OCI-LY7 (cell line): ENCODE measurements at regions not wholly inside any gene's neighbourhood (a gene's known extent, or its start where the extent isn't known, plus 50 kb on each side); places are given as distances from the start of the nearest gene placed in this dataset.

ENCODE experiments used
- BruUV-seq: library from RNA; stranded (reverse); fragments of 400-500 nt; replicated peaks from 2 replicates; lab custom pipeline; 2021; lab: Mats Ljungman, UMichigan
- CTCF ChIA-PET: fragments of 300-600 bp; sonication (Branson Sonifier 250); formaldehyde crosslinking; loops from one replicate; lab custom pipeline; 2022; ENCODE audit warnings: antibody characterized with exemption; ENCODE audit not compliant: unreplicated experiment; lab: Charles Lee
- POLR2A ChIA-PET: fragments of 300-600 bp; sonication (Branson Sonifier 250); formaldehyde crosslinking; loops from one replicate; lab custom pipeline; 2022; ENCODE audit warnings: antibody characterized with exemption; lab: Charles Lee
- DNase-seq: peaks from one replicate; pipeline ENCODE4 v3.0.0-alpha.2; 2015; ENCODE audit warnings: low spot score
- H2AFZ ChIP-seq: fragments of 200-600 bp; sonication (generic), shearing (Covaris generic); 2 replicates; pipeline ENCODE4 v1.6.1; 2014; ENCODE audit warnings: mild to moderate bottlenecking, antibody characterized with exemption, low read length, moderate library complexity
- H3K27ac ChIP-seq: fragments of 200-600 bp; sonication (generic); 2 replicates; pipeline ENCODE4 v1.5.1; 2014; ENCODE audit warnings: mixed run types, low read depth, mild to moderate bottlenecking, moderate library complexity, low read length, inconsistent platforms; ENCODE audit not compliant: poor library complexity, severe bottlenecking
- H3K36me3 ChIP-seq: fragments of 200-600 bp; sonication (generic); 2 replicates; pipeline ENCODE4 v1.6.1; 2014; ENCODE audit warnings: mild to moderate bottlenecking, antibody characterized with exemption, low read length, moderate library complexity, mixed read lengths; ENCODE audit not compliant: insufficient read depth
- H3K4me1 ChIP-seq: fragments of 200-600 bp; sonication (generic); 2 replicates; pipeline ENCODE4 v1.5.1; 2014; ENCODE audit warnings: mild to moderate bottlenecking, low read length; ENCODE audit not compliant: insufficient read depth, poor library complexity, severe bottlenecking
- H3K4me2 ChIP-seq: fragments of 200-600 bp; sonication (generic); 2 replicates; pipeline ENCODE4 v1.6.1; 2014; ENCODE audit warnings: mild to moderate bottlenecking, low read length
- H3K4me3 ChIP-seq: fragments of 200-600 bp; sonication (generic); 2 replicates; pipeline ENCODE4 v1.5.1; 2014; ENCODE audit warnings: mild to moderate bottlenecking, low read depth, low read length; ENCODE audit not compliant: poor library complexity, severe bottlenecking
- H3K79me2 ChIP-seq: fragments of 200-600 bp; sonication (generic); 2 replicates; pipeline ENCODE4 v1.6.1; 2016; ENCODE audit warnings: low read depth, mild to moderate bottlenecking, low read length, moderate library complexity, mixed read lengths; ENCODE audit not compliant: insufficient read depth
- H3K9me2 ChIP-seq: fragments of 200-600 bp; sonication (generic); 2 replicates; pipeline ENCODE4 v1.6.1; 2016; ENCODE audit warnings: mild to moderate bottlenecking, low read length, mixed read lengths; ENCODE audit not compliant: insufficient read depth
- H3K9me3 ChIP-seq: fragments of 200-600 bp; sonication (generic); 2 replicates; pipeline ENCODE4 v1.6.1; 2014; ENCODE audit warnings: mild to moderate bottlenecking, mixed run types, low read length, mixed read lengths
- H4K20me1 ChIP-seq: fragments of 200-600 bp; sonication (generic); 2 replicates; pipeline ENCODE4 v1.6.1; 2014; ENCODE audit warnings: mild to moderate bottlenecking, antibody characterized with exemption, low read length, moderate library complexity, mixed read lengths; ENCODE audit not compliant: insufficient read depth
- CTCF ChIP-seq: fragments of 200-600 bp; sonication (generic); conservative IDR thresholded peaks from 2 replicates; pipeline ENCODE4 v1.5.1; 2014; ENCODE audit warnings: mild to moderate bottlenecking, antibody characterized with exemption, low read length, moderate library complexity, mixed read lengths
- EZH2phosphoT487 ChIP-seq: fragments of 200-600 bp; sonication (generic); IDR thresholded peaks from 2 replicates; pipeline ENCODE4 v1.6.1; 2018; ENCODE audit warnings: low read depth, borderline replicate concordance, mild to moderate bottlenecking, mixed run types, antibody characterized with exemption, low read length, moderate library complexity, mixed read lengths
- intact Hi-C: fragments of 100-400 bp; cut with micrococcal nuclease; formaldehyde crosslinking; loops from one replicate; pipeline ENCODE4 v1.10.0; 2022; ENCODE audit not compliant: unreplicated experiment

- peak; percentile 2 for DNase-seq
- no peak overlapping the region for H2AFZ ChIP-seq
- BruUV-seq: no TSS peak
- H3K79me2 ChIP-seq: no peaks in the 10 kb centered on the region
- no peak overlapping the region for H3K4me3 ChIP-seq
- intact Hi-C loops: no loop called here
- POLR2A ChIA-PET: no interaction called here
- no peak for TF ChIP-seq EZH2phosphoT487
- no peak for TF ChIP-seq CTCF
- peaks cover 47% of the 10 kb centered on the region for H3K36me3 ChIP-seq
- H4K20me1 ChIP-seq: no peaks in the 10 kb centered on the region
- no peaks in the 10 kb centered on the region for H3K9me3 ChIP-seq
- CTCF ChIA-PET: no interaction called here
- no peak overlapping the region for H3K27ac ChIP-seq
- H3K9me2 ChIP-seq: no peaks in the 10 kb centered on the region
- H3K4me1 ChIP-seq: no peaks in the 10 kb centered on the region
- no peak overlapping the region for H3K4me2 ChIP-seq
These were observed 318.7 kb downstream of the TMEM121 start for GRCh38 chr14:105844810-105845724.

GRCh38 chr14:105845725-105846309 is 319.4 kb downstream of the TMEM121 start:
- Histone ChIP-seq H3K27ac (no peak overlapping the region), H3K79me2 (no peaks in the 10 kb centered on the region), H3K9me2 (no peaks in the 10 kb centered on the region), H3K4me2 (no peak overlapping the region), H2AFZ (no peak overlapping the region), H3K36me3 (peaks cover 46% of the 10 kb centered on the region), H3K9me3 (no peaks in the 10 kb centered on the region), H3K4me1 (no peaks in the 10 kb centered on the region), H3K4me3 (no peak overlapping the region), H4K20me1 (no peaks in the 10 kb centered on the region)
- no TSS peak for BruUV-seq
- ChIA-PET POLR2A (interaction anchor here (0.6 kb wide), 1 partner anchor 135 kb away, joined by 6 read pairs; no protein-coding TSS in a partner anchor), CTCF (no interaction called here)
- no peak for TF ChIP-seq CTCF
- TF ChIP-seq EZH2phosphoT487: no peak
- intact Hi-C loops: no loop called here
- peak; percentile 2 for DNase-seq

GRCh38 chr14:105846312-105846711 is 319.9 kb downstream of the TMEM121 start:
- intact Hi-C loops: no loop called here

More at GRCh38 chr14:105846312-105846711, 319.9 kb downstream of the TMEM121 start:
- Histone ChIP-seq H3K9me2 (no peaks in the 10 kb centered on the region), H3K9me3 (no peaks in the 10 kb centered on the region), H3K4me1 (no peaks in the 10 kb centered on the region), H3K36me3 (peaks cover 45% of the 10 kb centered on the region), H3K27ac (no peak overlapping the region), H3K4me3 (no peak overlapping the region), H2AFZ (no peak overlapping the region), H3K4me2 (no peak overlapping the region), H4K20me1 (no peaks in the 10 kb centered on the region), H3K79me2 (no peaks in the 10 kb centered on the region)
- CTCF ChIA-PET: no interaction called here
- DNase-seq: peak; percentile 9
- TF ChIP-seq EZH2phosphoT487 (no peak), CTCF (no peak)
- BruUV-seq: no TSS peak
- POLR2A ChIA-PET: interaction anchor here (0.6 kb wide), 1 partner anchor 135 kb away, joined by 6 read pairs; no protein-coding TSS in a partner anchor
